ENCODE measurements at regions not wholly inside any gene's neighbourhood (a gene's known extent, or its start where the extent isn't known, plus 50 kb on each side); places are given as distances from the start of the nearest gene placed in this dataset.

DNA sequence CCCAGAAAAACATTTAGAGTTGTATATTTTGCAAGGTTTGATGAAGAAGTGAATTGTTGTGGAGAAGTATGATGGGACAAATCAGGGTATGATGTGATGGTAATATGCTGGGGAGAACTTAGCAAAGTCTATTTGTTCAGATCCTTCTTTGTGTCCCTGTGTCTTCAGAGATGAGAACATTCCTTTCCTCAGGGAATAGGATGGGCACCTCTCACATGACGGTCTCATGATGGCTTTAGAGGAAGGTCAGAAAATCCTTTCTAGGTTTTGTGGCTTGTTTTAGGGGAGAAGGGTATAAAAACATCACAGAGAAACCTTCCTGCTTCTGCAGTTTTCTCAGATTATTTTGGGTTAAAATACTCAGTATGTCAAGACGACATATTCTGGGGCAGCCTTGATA, 171.3 kb upstream of the NRIP1 start:
- TF ChIP-seq CTCF (conservative IDR thresholded peaks at IDR 0.05; ENCODE audit: low read length) (no peak), EZH2phosphoT487 (IDR thresholded peaks at IDR 0.05; ENCODE audit: borderline replicate concordance, low read depth, low read length) (no peak)

Data from OCI-LY7 (cell line).